Keratinocyte (primary cell): ENCODE measurements at regions not wholly inside any gene's neighbourhood (a gene's known extent, or its start where the extent isn't known, plus 50 kb on each side); places are given as distances from the start of the nearest gene placed in this dataset.

Experiments
- DNase-seq: peaks from one replicate; pipeline ENCODE4 v3.0.0-alpha.2; 2011; ENCODE audit warnings: low read depth, missing footprints, low spot score
- FAIRE-seq: peaks from 2 replicates; lab custom pipeline; 2011; peaks lifted over from hg19 to GRCh38; lab: Jason Lieb, UNC
- H2AFZ ChIP-seq: 2 replicates; pipeline ENCODE4 v1.6.0; 2012; ENCODE audit warnings: low read length, control low read depth, inconsistent platforms; ENCODE audit not compliant: control insufficient read depth
- H3K27ac ChIP-seq: 2 replicates; pipeline ENCODE4 v1.5.1; 2011; ENCODE audit warnings: low read length; ENCODE audit not compliant: control insufficient read depth, insufficient read depth
- H3K27me3 ChIP-seq: 3 replicates; pipeline ENCODE4 v1.6.0; 2011; ENCODE audit warnings: low read length; ENCODE audit not compliant: control insufficient read depth, insufficient read depth; ENCODE audit errors: extremely low read depth
- H3K36me3 ChIP-seq, 2 experiments: 2 replicates in 1 of 2; 3 replicates in 1 of 2; pipeline ENCODE4 v1.5.1; 2011; ENCODE audit warnings: low read length in 2 of 2, mild to moderate bottlenecking in 1 of 2; ENCODE audit not compliant: control insufficient read depth in 2 of 2, insufficient read depth in 2 of 2; ENCODE audit errors: extremely low read depth in 1 of 2
- H3K4me1 ChIP-seq: 3 replicates; pipeline ENCODE4 v1.5.1; 2011; ENCODE audit warnings: low read length; ENCODE audit not compliant: control insufficient read depth, insufficient read depth; ENCODE audit errors: extremely low read depth
- H3K4me2 ChIP-seq: 3 replicates; pipeline ENCODE4 v1.6.0; 2011; ENCODE audit warnings: low read depth, low read length; ENCODE audit not compliant: control insufficient read depth, insufficient read depth; ENCODE audit errors: extremely low read depth
- H3K4me3 ChIP-seq, 3 experiments: fragments of 200-600 bp in 1 of 3; sonication (generic) in 1 of 3; 2 replicates in 2 of 3; 3 replicates in 1 of 3; pipeline ENCODE4 v1.5.1; 2011 to 2016; ENCODE audit warnings: low read length in 3 of 3, mild to moderate bottlenecking in 3 of 3, control low read depth in 2 of 3, inconsistent platforms in 1 of 3, low read depth in 1 of 3, mixed read lengths in 1 of 3, mixed run types in 1 of 3, moderate library complexity in 1 of 3; ENCODE audit not compliant: control insufficient read depth in 2 of 3, insufficient read depth in 2 of 3; ENCODE audit errors: extremely low read depth in 1 of 3
- H3K79me2 ChIP-seq: 2 replicates; pipeline ENCODE4 v1.6.0; 2012; ENCODE audit warnings: low read length; ENCODE audit not compliant: control insufficient read depth, insufficient read depth
- H3K9ac ChIP-seq: 3 replicates; pipeline ENCODE4 v1.6.0; 2011; ENCODE audit warnings: low read length; ENCODE audit not compliant: control insufficient read depth, insufficient read depth; ENCODE audit errors: extremely low read depth
- H3K9me1 ChIP-seq: 3 replicates; pipeline ENCODE4 v1.6.0; 2011; ENCODE audit warnings: low read length; ENCODE audit not compliant: control insufficient read depth, insufficient read depth; ENCODE audit errors: extremely low read depth
- H3K9me3 ChIP-seq: 2 replicates; pipeline ENCODE4 v1.5.1; 2012; ENCODE audit warnings: low read depth, low read length; ENCODE audit not compliant: control insufficient read depth
- H4K20me1 ChIP-seq: 3 replicates; pipeline ENCODE4 v1.6.0; 2011; ENCODE audit warnings: low read length; ENCODE audit not compliant: control insufficient read depth, insufficient read depth; ENCODE audit errors: extremely low read depth
- CTCF ChIP-seq, 3 experiments: IDR thresholded peaks in 1 of 3; conservative IDR thresholded peaks in 1 of 3; optimal IDR thresholded peaks in 1 of 3; 2 replicates in 2 of 3; 3 replicates in 1 of 3; pipeline versions ENCODE3 to v1.5.1; 2011; ENCODE audit warnings: low read length in 3 of 3, mild to moderate bottlenecking in 3 of 3, moderate library complexity in 2 of 3, control low read depth in 1 of 3, inconsistent platforms in 1 of 3; ENCODE audit not compliant: insufficient read depth in 2 of 3; ENCODE audit errors: extremely low read depth in 1 of 3
- EZH2 ChIP-seq: IDR thresholded peaks from one replicate; pipeline ENCODE4 v1.6.1; 2012; ENCODE audit warnings: inconsistent platforms, mild to moderate bottlenecking, low read length, moderate library complexity
- dilution Hi-C: fragments of 300-500 bp; cut with MboI; formaldehyde crosslinking; loops from one replicate; pipeline ENCODE4 v1.7.0; 2020; ENCODE audit warnings: low sequenced_read_pairs; ENCODE audit not compliant: extremely low pct_ligation_motif_present

- Histone ChIP-seq H3K27ac (no peak overlapping the region), H3K27me3 (no peaks in the 10 kb centered on the region), H3K9me1 (no peaks in the 10 kb centered on the region), H2AFZ (no peak overlapping the region), H4K20me1 (no peaks in the 10 kb centered on the region), H3K79me2 (no peaks in the 10 kb centered on the region), H3K36me3 (no peaks in the 10 kb centered on the region), H3K4me2 (no peak overlapping the region), H3K9me3 (no peaks in the 10 kb centered on the region), H3K4me1 (no peaks in the 10 kb centered on the region), H3K9ac (no peak overlapping the region), H3K4me3 (no peak overlapping the region)
- FAIRE-seq, result no peak
- TF ChIP-seq EZH2, result no peak
- DNase-seq, result no peak
- dilution Hi-C loops, result no loop called here
Measured at GRCh38 chr18:34018336-34018735, 206.4 kb downstream of the NOL4 start.

GRCh38 chr18:34003687-34004086 lies 221.0 kb downstream of the NOL4 start:
- no peak for TF ChIP-seq CTCF (optimal IDR thresholded peaks at IDR 0.05 in 1 of 3, IDR thresholded peaks at IDR 0.05 in 1 of 3, conservative IDR thresholded peaks at IDR 0.05 in 1 of 3; ENCODE audit: extremely low read depth in 1 of 3, insufficient read depth in 2 of 3, low read length in 3 of 3)
- no peak for TF ChIP-seq EZH2
- no peak for FAIRE-seq
- H3K9me3 ChIP-seq, result no peaks in the 10 kb centered on the region
- H3K36me3 ChIP-seq, result no peaks in the 10 kb centered on the region
- H3K4me1 ChIP-seq, result no peaks in the 10 kb centered on the region
- no peak overlapping the region for H3K27ac ChIP-seq
- H3K4me3 ChIP-seq, result no peak overlapping the region
- dilution Hi-C loops, result no loop called here
- H3K9me1 ChIP-seq, result no peaks in the 10 kb centered on the region
- H2AFZ ChIP-seq, result no peak overlapping the region
- DNase-seq, result no peak
- no peaks in the 10 kb centered on the region for H3K27me3 ChIP-seq
- no peak overlapping the region for H3K4me2 ChIP-seq
- no peaks in the 10 kb centered on the region for H4K20me1 ChIP-seq
- H3K9ac ChIP-seq, result no peak overlapping the region
- H3K79me2 ChIP-seq, result no peaks in the 10 kb centered on the region

- dilution Hi-C loops, result no loop called here
- no peak overlapping the region for H3K27ac ChIP-seq
- no peaks in the 10 kb centered on the region for H3K36me3 ChIP-seq
- H3K4me1 ChIP-seq, result no peaks in the 10 kb centered on the region
- H3K4me2 ChIP-seq, result no peak overlapping the region
- TF ChIP-seq CTCF (optimal IDR thresholded peaks at IDR 0.05 in 1 of 3, IDR thresholded peaks at IDR 0.05 in 1 of 3, conservative IDR thresholded peaks at IDR 0.05 in 1 of 3; ENCODE audit: extremely low read depth in 1 of 3, insufficient read depth in 2 of 3, low read length in 3 of 3), result no peak
- TF ChIP-seq EZH2, result no peak
- no peaks in the 10 kb centered on the region for H3K27me3 ChIP-seq
- no peak overlapping the region for H2AFZ ChIP-seq
- H3K4me3 ChIP-seq, result no peak overlapping the region
- H3K9ac ChIP-seq, result no peak overlapping the region
- no peaks in the 10 kb centered on the region for H4K20me1 ChIP-seq
- FAIRE-seq (no peak), DNase-seq (no peak)
- no peaks in the 10 kb centered on the region for H3K79me2 ChIP-seq
- H3K9me1 ChIP-seq, result no peaks in the 10 kb centered on the region
- no peaks in the 10 kb centered on the region for H3K9me3 ChIP-seq
Measured at GRCh38 chr18:34002130-34002529, 222.6 kb downstream of the NOL4 start.
